IMR-90 (cell line): ENCODE measurements at regions not wholly inside any gene's neighbourhood (a gene's known extent, or its start where the extent isn't known, plus 50 kb on each side); places are given as distances from the start of the nearest gene placed in this dataset.
A peak's percentile ranks its signal among the peaks of the same experiment; 100 is the strongest.

ENCODE experiments used
- ATAC-seq: fragments of 200-7000 bp; cut with Tn5 transposase; 2 replicates; pipeline ENCODE4 v1.9.1; 2020; ENCODE audit warnings: low read depth, mild to moderate bottlenecking, moderate library complexity
- BruUV-seq: library from RNA; stranded (reverse); fragments of 400-500 nt; replicated peaks from 2 replicates; lab custom pipeline; 2021; lab: Mats Ljungman, UMichigan
- CTCF ChIA-PET: fragments of 300-600 bp; formaldehyde crosslinking; extraction: SDS; loops from one replicate; lab custom pipeline; 2021; ENCODE audit warnings: antibody characterized with exemption; lab: Yijun Ruan, JAX
- POLR2A ChIA-PET: fragments of 300-600 bp; sonication (Branson Sonifier 250); formaldehyde crosslinking; loops from one replicate; lab custom pipeline; 2022; ENCODE audit warnings: antibody characterized with exemption; ENCODE audit not compliant: unreplicated experiment; lab: Charles Lee
- DNase-seq: peaks from one replicate; pipeline ENCODE4 v3.0.0; 2013
- H2AFZ ChIP-seq: replicated peaks from 2 replicates; pipeline ENCODE3; 2013; ENCODE audit warnings: low read length, mild to moderate bottlenecking; ENCODE audit not compliant: poor library complexity
- H2AK5ac ChIP-seq: 2 replicates; pipeline ENCODE4 v1.6.1; 2013; ENCODE audit warnings: low read depth, low read length, inconsistent platforms
- H2AK9ac ChIP-seq: replicated peaks from 2 replicates; pipeline ENCODE3; 2013; ENCODE audit warnings: mild to moderate bottlenecking, low read depth, low read length, moderate library complexity; ENCODE audit not compliant: poor library complexity
- H2BK120ac ChIP-seq: 2 replicates; pipeline ENCODE4 v1.6.1; 2013; ENCODE audit warnings: low read depth, low read length, inconsistent platforms
- H2BK15ac ChIP-seq: 3 replicates; pipeline ENCODE4 v1.6.1; 2013; ENCODE audit warnings: low read depth, low read length, inconsistent platforms
- H2BK20ac ChIP-seq: 2 replicates; pipeline ENCODE4 v1.6.1; 2013; ENCODE audit warnings: low read depth, mild to moderate bottlenecking, inconsistent platforms, low read length, moderate library complexity
- H2BK5ac ChIP-seq: 2 replicates; pipeline ENCODE4 v1.6.1; 2013; ENCODE audit warnings: mild to moderate bottlenecking, low read depth, low read length, inconsistent platforms; ENCODE audit not compliant: poor library complexity, severe bottlenecking
- H3K14ac ChIP-seq: replicated peaks from 2 replicates; pipeline ENCODE4 v1.6.1; 2013; ENCODE audit warnings: low read depth, low read length, inconsistent platforms
- H3K18ac ChIP-seq: 2 replicates; pipeline ENCODE4 v1.6.1; 2013; ENCODE audit warnings: low read depth, low read length, control low read depth
- H3K23ac ChIP-seq: 2 replicates; pipeline ENCODE4 v1.6.1; 2013; ENCODE audit warnings: low read depth, low read length, inconsistent platforms
- H3K27ac ChIP-seq: 2 replicates; pipeline ENCODE4 v1.5.1; 2013; ENCODE audit warnings: mild to moderate bottlenecking, control low read depth, low read length; ENCODE audit not compliant: insufficient read depth
- H3K27me3 ChIP-seq: 2 replicates; pipeline ENCODE4 v1.6.1; 2013; ENCODE audit warnings: low read length; ENCODE audit not compliant: control insufficient read depth, insufficient read depth
- H3K36me3 ChIP-seq: 2 replicates; pipeline ENCODE4 v1.6.1; 2013; ENCODE audit warnings: low read length, mixed read lengths; ENCODE audit not compliant: control insufficient read depth, insufficient read depth
- H3K4ac ChIP-seq: 2 replicates; pipeline ENCODE4 v1.6.1; 2013; ENCODE audit warnings: low read depth, low read length, inconsistent platforms
- H3K4me1 ChIP-seq: 2 replicates; pipeline ENCODE4 v1.6.1; 2013; ENCODE audit warnings: low read length, mixed read lengths; ENCODE audit not compliant: control insufficient read depth, insufficient read depth
- H3K4me2 ChIP-seq: 2 replicates; pipeline ENCODE4 v1.6.1; 2013; ENCODE audit warnings: low read depth, mild to moderate bottlenecking, control low read depth, low read length, moderate library complexity
- H3K4me3 ChIP-seq: 2 replicates; pipeline ENCODE4 v1.5.1; 2013; ENCODE audit warnings: low read depth, mild to moderate bottlenecking, control low read depth, low read length, moderate library complexity; ENCODE audit not compliant: insufficient read depth
- H3K56ac ChIP-seq: 2 replicates; pipeline ENCODE4 v1.6.1; 2013; ENCODE audit warnings: low read length, inconsistent platforms; ENCODE audit not compliant: insufficient read depth; ENCODE audit errors: extremely low read depth
- H3K79me1 ChIP-seq, 2 experiments: 2 replicates each; pipeline ENCODE4 v1.6.1; 2013; ENCODE audit warnings: low read length in 2 of 2, inconsistent platforms in 1 of 2, low read depth in 1 of 2
- H3K9ac ChIP-seq: 2 replicates; pipeline ENCODE4 v1.6.1; 2013; ENCODE audit warnings: low read depth, low read length, control low read depth
- H3K9me1 ChIP-seq: 2 replicates; pipeline ENCODE4 v1.6.1; 2013; ENCODE audit warnings: low read length, inconsistent platforms; ENCODE audit not compliant: insufficient read depth
- H3K9me3 ChIP-seq: 2 replicates; pipeline ENCODE4 v1.6.1; 2013; ENCODE audit warnings: low read length; ENCODE audit not compliant: control insufficient read depth, insufficient read depth
- H4K20me1 ChIP-seq: 2 replicates; pipeline ENCODE4 v1.6.1; 2013; ENCODE audit warnings: low read length, inconsistent platforms; ENCODE audit not compliant: insufficient read depth
- H4K5ac ChIP-seq: 2 replicates; pipeline ENCODE4 v1.6.1; 2013; ENCODE audit warnings: mild to moderate bottlenecking, low read depth, low read length, control low read depth
- H4K8ac ChIP-seq, 2 experiments: 2 replicates each; pipeline ENCODE4 v1.6.1; 2013; ENCODE audit warnings: low read depth in 2 of 2, low read length in 2 of 2, control low read depth in 1 of 2, inconsistent platforms in 1 of 2
- H4K91ac ChIP-seq: 2 replicates; pipeline ENCODE4 v1.6.1; 2013; ENCODE audit warnings: low read depth, low read length, inconsistent platforms; ENCODE audit not compliant: insufficient read depth
- CHD1 ChIP-seq: IDR thresholded peaks from 2 replicates; pipeline ENCODE4 v1.6.1; 2012; ENCODE audit warnings: low read depth, low read length, improper control_type of control experiment
- FOS ChIP-seq: fragments of 150-350 bp; IDR thresholded peaks from 2 replicates; pipeline ENCODE4 v1.6.1; 2016; ENCODE audit warnings: low read depth, low read length
- MAFK ChIP-seq: IDR thresholded peaks from 2 replicates; pipeline ENCODE4 v1.6.1; 2012; ENCODE audit warnings: low read depth, low read length, improper control_type of control experiment
- MAZ ChIP-seq: IDR thresholded peaks from 2 replicates; pipeline ENCODE4 v1.6.1; 2012; ENCODE audit warnings: low read depth, mild to moderate bottlenecking, low read length, improper control_type of control experiment, moderate library complexity, borderline replicate concordance
- NFE2L2 ChIP-seq: fragments of 150-350 bp; IDR thresholded peaks from 2 replicates; pipeline ENCODE4 v1.6.1; 2016; ENCODE audit warnings: low read depth, mild to moderate bottlenecking, low read length
- RCOR1 ChIP-seq: IDR thresholded peaks from 2 replicates; pipeline ENCODE4 v1.6.1; 2012; ENCODE audit warnings: mild to moderate bottlenecking, low read length, improper control_type of control experiment; ENCODE audit not compliant: insufficient replicate concordance
- RFX5 ChIP-seq: IDR thresholded peaks from 2 replicates; pipeline ENCODE4 v1.8.0; 2012; ENCODE audit warnings: low read depth, mild to moderate bottlenecking, low read length, moderate library complexity
- WGBS, 2 experiments: methylation state at CpG; one replicate each; pipeline versions ENCODE4 v1.1.5 to v1.1.7; 2013; ENCODE audit warnings: missing lambda C conversion rate in 2 of 2; ENCODE audit not compliant: insufficient read length in 1 of 2; ENCODE audit errors: extremely low coverage in 2 of 2; 5-methylcytosine and 5-hydroxymethylcytosine counted together
- dilution Hi-C: fragments of 300-500 bp; cut with HindIII; formaldehyde crosslinking; loops from one replicate; pipeline ENCODE4 v1.14.3; 2018; ENCODE audit warnings: low sequenced_read_pairs; ENCODE audit not compliant: unreplicated experiment
- in situ Hi-C: fragments of 300-500 bp; cut with MboI; formaldehyde crosslinking; loops from 3 replicates; pipeline ENCODE4 v1.14.3; 2019; ENCODE audit warnings: low sequenced_read_pairs, inconsistent platforms, mixed read lengths
- intact Hi-C: fragments of 100-400 bp; cut with micrococcal nuclease; formaldehyde crosslinking; loops from 2 replicates; pipeline ENCODE4 v1.10.0; 2022
- TF ChIP-seq, protein P1 (sequence below): fragments of 150-350 bp; IDR thresholded peaks from 2 replicates; pipeline ENCODE4 v1.6.1; 2016; ENCODE audit warnings: low read depth, mild to moderate bottlenecking, low read length, moderate library complexity, borderline replicate concordance
- TF ChIP-seq, protein P2 (sequence below): conservative IDR thresholded peaks from 2 replicates; pipeline ENCODE4 v1.5.1; 2012; ENCODE audit warnings: mild to moderate bottlenecking, low read depth, low read length, improper control_type of control experiment
- TF ChIP-seq, protein P3 (sequence below): fragments of 150-350 bp; IDR thresholded peaks from 2 replicates; pipeline ENCODE4 v1.6.1; 2017; ENCODE audit warnings: mild to moderate bottlenecking, antibody characterized with exemption, low read length, low read depth

DNA sequence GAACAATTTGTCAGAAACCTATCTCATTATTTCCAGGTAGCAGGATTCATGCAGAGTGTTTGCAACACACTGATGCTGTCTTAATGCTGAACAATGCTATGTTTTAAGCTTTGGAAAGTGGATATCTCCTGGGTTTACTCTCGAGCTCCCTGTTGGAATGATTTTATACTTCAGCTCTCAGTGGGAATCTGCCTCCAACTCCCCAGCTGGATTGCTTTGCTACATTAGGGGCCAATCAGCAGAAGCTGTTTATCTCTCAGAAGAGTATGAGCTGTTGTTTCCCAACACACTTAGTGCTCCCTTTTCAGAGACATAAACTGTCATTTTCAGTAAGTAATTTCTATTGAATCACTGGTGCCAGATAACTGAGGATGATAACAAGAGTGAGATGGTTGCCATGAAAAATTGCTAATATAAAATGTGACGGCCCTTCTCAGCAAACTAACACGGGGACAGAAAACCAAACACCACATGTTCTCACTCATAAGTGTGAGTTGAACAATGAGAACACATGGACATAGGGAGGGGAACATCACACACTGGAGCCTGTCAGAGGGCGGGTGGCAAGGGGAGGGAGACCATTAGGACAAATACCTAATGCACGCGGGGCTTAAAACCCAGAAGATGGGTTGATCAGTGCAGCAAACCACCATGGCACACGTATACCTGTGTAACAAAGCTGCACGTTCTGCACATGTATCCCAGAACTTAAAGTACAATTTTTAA is 265.9 kb upstream of the RUNX1 start:
- POLR2A ChIA-PET = no interaction called here

More for the DNA sequence above, 265.9 kb upstream of the RUNX1 start:
- Histone ChIP-seq H3K18ac (no peak overlapping the region), H3K4me2 (no peak overlapping the region), H3K9ac (no peak overlapping the region), H3K56ac (no peak overlapping the region), H3K9me1 (peaks cover 8% of the 10 kb centered on the region; the same call in 1 of the 2 replicates), H2BK120ac (no peak overlapping the region), H2AFZ (no peak overlapping the region), H2AK9ac (no peak overlapping the region), H3K4me3 (no peak overlapping the region), H2AK5ac (no peak overlapping the region), H4K91ac (no peak overlapping the region), H3K9me3 (no peaks in the 10 kb centered on the region), H3K79me1 (no peaks in the 10 kb centered on the region), H4K5ac (no peak overlapping the region; the same call in 1 of the 2 replicates), H2BK5ac (no peak overlapping the region), H2BK15ac (no peak overlapping the region), H4K8ac (no peak overlapping the region), H3K23ac (no peak overlapping the region), H3K4ac (no peak overlapping the region), H3K27me3 (no peaks in the 10 kb centered on the region), H3K14ac (no peak overlapping the region), H3K4me1 (peaks cover 6% of the 10 kb centered on the region), H2BK20ac (no peak overlapping the region), H4K20me1 (no peaks in the 10 kb centered on the region), H3K27ac (no peak overlapping the region), H3K36me3 (no peaks in the 10 kb centered on the region)
- in situ Hi-C loops (no loop called here), dilution Hi-C loops (no loop called here), intact Hi-C loops (no loop called here)
- TF ChIP-seq, protein P1, sequence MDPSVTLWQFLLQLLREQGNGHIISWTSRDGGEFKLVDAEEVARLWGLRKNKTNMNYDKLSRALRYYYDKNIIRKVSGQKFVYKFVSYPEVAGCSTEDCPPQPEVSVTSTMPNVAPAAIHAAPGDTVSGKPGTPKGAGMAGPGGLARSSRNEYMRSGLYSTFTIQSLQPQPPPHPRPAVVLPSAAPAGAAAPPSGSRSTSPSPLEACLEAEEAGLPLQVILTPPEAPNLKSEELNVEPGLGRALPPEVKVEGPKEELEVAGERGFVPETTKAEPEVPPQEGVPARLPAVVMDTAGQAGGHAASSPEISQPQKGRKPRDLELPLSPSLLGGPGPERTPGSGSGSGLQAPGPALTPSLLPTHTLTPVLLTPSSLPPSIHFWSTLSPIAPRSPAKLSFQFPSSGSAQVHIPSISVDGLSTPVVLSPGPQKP = no peak
- no peak for TF ChIP-seq CHD1
- no peak for TF ChIP-seq RFX5
- no peak for TF ChIP-seq NFE2L2
- TF ChIP-seq RCOR1 = no peak
- TF ChIP-seq MAFK = no peak
- TF ChIP-seq, protein P2, sequence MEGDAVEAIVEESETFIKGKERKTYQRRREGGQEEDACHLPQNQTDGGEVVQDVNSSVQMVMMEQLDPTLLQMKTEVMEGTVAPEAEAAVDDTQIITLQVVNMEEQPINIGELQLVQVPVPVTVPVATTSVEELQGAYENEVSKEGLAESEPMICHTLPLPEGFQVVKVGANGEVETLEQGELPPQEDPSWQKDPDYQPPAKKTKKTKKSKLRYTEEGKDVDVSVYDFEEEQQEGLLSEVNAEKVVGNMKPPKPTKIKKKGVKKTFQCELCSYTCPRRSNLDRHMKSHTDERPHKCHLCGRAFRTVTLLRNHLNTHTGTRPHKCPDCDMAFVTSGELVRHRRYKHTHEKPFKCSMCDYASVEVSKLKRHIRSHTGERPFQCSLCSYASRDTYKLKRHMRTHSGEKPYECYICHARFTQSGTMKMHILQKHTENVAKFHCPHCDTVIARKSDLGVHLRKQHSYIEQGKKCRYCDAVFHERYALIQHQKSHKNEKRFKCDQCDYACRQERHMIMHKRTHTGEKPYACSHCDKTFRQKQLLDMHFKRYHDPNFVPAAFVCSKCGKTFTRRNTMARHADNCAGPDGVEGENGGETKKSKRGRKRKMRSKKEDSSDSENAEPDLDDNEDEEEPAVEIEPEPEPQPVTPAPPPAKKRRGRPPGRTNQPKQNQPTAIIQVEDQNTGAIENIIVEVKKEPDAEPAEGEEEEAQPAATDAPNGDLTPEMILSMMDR = no peak
- no peak for TF ChIP-seq MAZ
- TF ChIP-seq FOS = no peak
- TF ChIP-seq, protein P3, sequence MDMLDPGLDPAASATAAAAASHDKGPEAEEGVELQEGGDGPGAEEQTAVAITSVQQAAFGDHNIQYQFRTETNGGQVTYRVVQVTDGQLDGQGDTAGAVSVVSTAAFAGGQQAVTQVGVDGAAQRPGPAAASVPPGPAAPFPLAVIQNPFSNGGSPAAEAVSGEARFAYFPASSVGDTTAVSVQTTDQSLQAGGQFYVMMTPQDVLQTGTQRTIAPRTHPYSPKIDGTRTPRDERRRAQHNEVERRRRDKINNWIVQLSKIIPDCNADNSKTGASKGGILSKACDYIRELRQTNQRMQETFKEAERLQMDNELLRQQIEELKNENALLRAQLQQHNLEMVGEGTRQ = no peak
- DNase-seq (peak; percentile 45), ATAC-seq (peak; percentile 71)
- WGBS, 2 experiments = no CpG with 5 or more reads among the region's 8 CpGs
- CTCF ChIA-PET = interaction anchor here (0.8 kb wide), 1 partner anchor 12 kb away, joined by 3 read pairs; no protein-coding TSS in a partner anchor
- BruUV-seq = no TSS peak
